ENCODE measurements at regions not wholly inside any gene's neighbourhood (a gene's known extent, or its start where the extent isn't known, plus 50 kb on each side); places are given as distances from the start of the nearest gene placed in this dataset.

DNA sequence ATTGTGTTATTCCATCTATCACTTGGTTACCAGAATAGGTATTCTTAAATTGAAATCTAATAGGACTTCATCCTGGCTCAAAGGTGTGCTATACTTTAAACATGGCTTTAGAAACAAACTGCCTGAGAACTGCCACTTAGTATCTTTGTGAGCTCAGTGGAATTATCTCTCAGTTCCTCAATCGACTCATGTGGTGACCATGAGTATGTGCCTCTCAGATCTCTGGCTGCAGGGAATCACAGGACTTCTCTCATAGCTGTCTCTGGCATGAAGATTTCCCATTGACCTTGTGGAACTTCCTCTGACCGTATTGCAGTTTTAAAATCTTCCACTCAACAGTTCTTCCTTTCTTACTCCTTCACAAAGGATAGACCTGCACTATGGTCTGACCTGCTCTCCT lies 681.9 kb upstream of the BOD1L1 start:
- H3K4me3 ChIP-seq, result no peak overlapping the region
- WGBS, 3 donors, result 51 to 65% (median 54%) methylated on average over 2 of the region's 2 CpGs
- H3K27ac ChIP-seq, result no peak overlapping the region
- ATAC-seq (peak in 2 of 4 donors; percentile 35 to 36), DNase-seq (no peak)
- H3K27me3 ChIP-seq (ENCODE audit: insufficient read depth in 3 of 3, low read length in 2 of 3), result no peaks in the 10 kb centered on the region
- H3K36me3 ChIP-seq (ENCODE audit: insufficient read depth in 1 of 2, low read depth in 1 of 2), result no peaks in the 10 kb centered on the region
- TF ChIP-seq, protein P1, sequence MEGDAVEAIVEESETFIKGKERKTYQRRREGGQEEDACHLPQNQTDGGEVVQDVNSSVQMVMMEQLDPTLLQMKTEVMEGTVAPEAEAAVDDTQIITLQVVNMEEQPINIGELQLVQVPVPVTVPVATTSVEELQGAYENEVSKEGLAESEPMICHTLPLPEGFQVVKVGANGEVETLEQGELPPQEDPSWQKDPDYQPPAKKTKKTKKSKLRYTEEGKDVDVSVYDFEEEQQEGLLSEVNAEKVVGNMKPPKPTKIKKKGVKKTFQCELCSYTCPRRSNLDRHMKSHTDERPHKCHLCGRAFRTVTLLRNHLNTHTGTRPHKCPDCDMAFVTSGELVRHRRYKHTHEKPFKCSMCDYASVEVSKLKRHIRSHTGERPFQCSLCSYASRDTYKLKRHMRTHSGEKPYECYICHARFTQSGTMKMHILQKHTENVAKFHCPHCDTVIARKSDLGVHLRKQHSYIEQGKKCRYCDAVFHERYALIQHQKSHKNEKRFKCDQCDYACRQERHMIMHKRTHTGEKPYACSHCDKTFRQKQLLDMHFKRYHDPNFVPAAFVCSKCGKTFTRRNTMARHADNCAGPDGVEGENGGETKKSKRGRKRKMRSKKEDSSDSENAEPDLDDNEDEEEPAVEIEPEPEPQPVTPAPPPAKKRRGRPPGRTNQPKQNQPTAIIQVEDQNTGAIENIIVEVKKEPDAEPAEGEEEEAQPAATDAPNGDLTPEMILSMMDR (IDR thresholded peaks at IDR 0.05), result no peak
- no peaks in the 10 kb centered on the region for H3K9me3 ChIP-seq
- H3K4me1 ChIP-seq, result no peaks in the 10 kb centered on the region
- intact Hi-C loops (cut with DNase I), result no loop called here

- Histone ChIP-seq H3K4me1 (no peaks in the 10 kb centered on the region), H3K27me3 (ENCODE audit: insufficient read depth in 3 of 3, low read length in 2 of 3) (no peaks in the 10 kb centered on the region), H3K4me3 (no peak overlapping the region), H3K9me3 (no peaks in the 10 kb centered on the region), H3K27ac (no peak overlapping the region), H3K36me3 (ENCODE audit: insufficient read depth in 1 of 2, low read depth in 1 of 2) (no peaks in the 10 kb centered on the region)
- no peak for ATAC-seq
- TF ChIP-seq, protein P1 (IDR thresholded peaks at IDR 0.05), result no peak
- intact Hi-C loops (cut with DNase I), result no loop called here
- no peak for DNase-seq
- 73 to 74% (median 73%) methylated on average over 3 of the region's 3 CpGs for WGBS, 3 donors
Measured at GRCh38 chr4:14313757-14314156, 686.2 kb upstream of the BOD1L1 start.

DNA sequence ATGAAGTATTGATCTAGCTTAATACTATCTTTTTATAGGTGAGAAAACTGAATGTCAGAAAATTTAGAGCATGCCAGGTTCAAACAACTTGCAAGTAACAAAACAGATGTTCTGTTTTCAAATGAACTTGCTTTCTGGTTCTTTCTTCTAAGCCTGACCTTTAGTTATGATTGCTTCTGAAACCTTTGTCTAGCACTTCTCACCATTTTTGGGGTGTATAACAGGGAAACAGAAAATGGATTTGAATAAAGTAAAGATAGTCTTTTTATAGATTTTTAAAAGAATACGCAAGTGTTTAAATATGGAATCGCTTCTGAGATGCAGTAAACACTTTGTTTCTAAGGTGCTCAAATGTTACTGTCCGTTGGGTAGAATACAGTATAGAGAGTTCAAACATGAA lies 687.2 kb upstream of the CPEB2 start:
- intact Hi-C loops (cut with DNase I), result no loop called here
- 64 to 74% (median 74%) methylated on average over 3 of the region's 3 CpGs for WGBS, 3 donors
- Histone ChIP-seq H3K27ac (no peak overlapping the region), H3K4me1 (no peaks in the 10 kb centered on the region), H3K36me3 (ENCODE audit: insufficient read depth in 1 of 2, low read depth in 1 of 2) (no peaks in the 10 kb centered on the region), H3K9me3 (no peaks in the 10 kb centered on the region), H3K4me3 (no peak overlapping the region), H3K27me3 (ENCODE audit: insufficient read depth in 3 of 3, low read length in 2 of 3) (no peaks in the 10 kb centered on the region)
- TF ChIP-seq, protein P1 (IDR thresholded peaks at IDR 0.05), result no peak
- DNase-seq (no peak), ATAC-seq (no peak)

DNA sequence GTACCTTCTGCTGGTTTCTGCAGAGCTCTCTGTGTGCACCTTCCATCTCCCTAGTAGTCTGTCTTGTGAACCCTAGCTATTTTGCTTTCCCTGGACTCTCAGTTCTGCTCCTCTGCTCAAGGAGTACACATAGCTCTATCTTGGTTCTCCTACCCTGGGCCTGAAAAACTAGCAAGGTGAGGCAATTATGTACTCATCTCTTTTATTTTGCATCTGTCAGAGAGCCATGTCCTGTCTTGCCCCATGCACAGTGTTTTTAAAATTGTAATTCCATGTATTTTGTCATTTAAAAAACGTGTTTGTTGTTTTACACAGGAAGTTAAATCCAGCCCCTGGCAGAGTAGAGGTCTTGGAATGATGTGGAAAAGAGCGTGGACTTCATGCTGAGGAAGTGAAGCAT lies 684.9 kb upstream of the CPEB2 start:
- no peak overlapping the region for H3K4me3 ChIP-seq
- intact Hi-C loops (cut with DNase I), result no loop called here
- ATAC-seq (no peak), DNase-seq (no peak)
- no peak overlapping the region for H3K27ac ChIP-seq
- no peaks in the 10 kb centered on the region for H3K36me3 ChIP-seq (ENCODE audit: insufficient read depth in 1 of 2, low read depth in 1 of 2)
- WGBS, 3 donors, result 46 to 54% (median 50%) methylated on average over 2 of the region's 2 CpGs
- no peaks in the 10 kb centered on the region for H3K4me1 ChIP-seq
- TF ChIP-seq, protein P1 (IDR thresholded peaks at IDR 0.05), result no peak
- no peaks in the 10 kb centered on the region for H3K9me3 ChIP-seq
- H3K27me3 ChIP-seq (ENCODE audit: insufficient read depth in 3 of 3, low read length in 2 of 3), result no peaks in the 10 kb centered on the region

DNA sequence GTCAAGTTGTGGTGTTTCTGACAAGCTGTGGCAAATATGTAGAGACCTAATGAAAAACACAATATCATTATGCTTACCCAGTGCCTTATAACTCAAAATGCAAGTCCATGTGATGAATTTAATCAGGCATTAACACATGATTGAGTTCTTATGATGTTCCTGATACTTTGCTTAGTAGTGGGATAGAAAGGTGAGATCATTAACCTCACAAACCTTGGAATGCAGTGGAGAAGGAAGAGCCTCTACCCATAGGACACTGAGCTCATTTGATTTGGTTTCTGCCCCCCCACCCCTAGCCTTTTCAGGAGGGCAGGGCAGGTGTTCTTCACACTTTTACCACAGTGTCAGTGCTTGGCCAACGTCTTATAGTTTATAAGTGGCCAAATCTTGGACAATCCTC lies 683.6 kb upstream of the CPEB2 start:
- DNase-seq (no peak), ATAC-seq (no peak)
- Histone ChIP-seq H3K27ac (no peak overlapping the region), H3K4me3 (no peak overlapping the region), H3K4me1 (no peaks in the 10 kb centered on the region), H3K36me3 (ENCODE audit: insufficient read depth in 1 of 2, low read depth in 1 of 2) (no peaks in the 10 kb centered on the region), H3K27me3 (ENCODE audit: insufficient read depth in 3 of 3, low read length in 2 of 3) (no peaks in the 10 kb centered on the region), H3K9me3 (no peaks in the 10 kb centered on the region)
- 48 to 61% (median 59%) methylated on average over 1 of the region's 1 CpG for WGBS, 3 donors
- intact Hi-C loops (cut with DNase I), result no loop called here
- TF ChIP-seq, protein P1 (IDR thresholded peaks at IDR 0.05), result no peak
